HCT116 (cell line): ENCODE measurements at regions not wholly inside any gene's neighbourhood (a gene's known extent, or its start where the extent isn't known, plus 50 kb on each side); places are given as distances from the start of the nearest gene placed in this dataset.
A peak's percentile ranks its signal among the peaks of the same experiment; 100 is the strongest.

ENCODE experiments used
- ATAC-seq: fragments of 200-7000 bp; cut with Tn5 transposase; 2 replicates; pipeline ENCODE4 v1.9.1; 2020; ENCODE audit warnings: mild to moderate bottlenecking, moderate library complexity
- BruUV-seq: library from RNA; stranded (reverse); fragments of 400-500 nt; replicated peaks from 2 replicates; lab custom pipeline; 2021; lab: Mats Ljungman, UMichigan
- CTCF ChIA-PET: fragments of 300-600 bp; sonication (Branson Sonifier 250); formaldehyde crosslinking; loops from one replicate; lab custom pipeline; 2021; ENCODE audit warnings: antibody characterized with exemption; lab: Charles Lee
- POLR2A ChIA-PET: fragments of 300-600, 350-600 bp; sonication (Branson Sonifier 250); formaldehyde crosslinking; loops from one replicate; lab custom pipeline; 2021; ENCODE audit warnings: antibody characterized with exemption; lab: Charles Lee
- RAD21 ChIA-PET, 2 experiments: fragments of 300-600 bp; sonication (Branson Sonifier 250); formaldehyde crosslinking; loops; one replicate each; lab custom pipeline; 2023; ENCODE audit warnings: low total read pairs in 2 of 2; ENCODE audit not compliant: uncharacterized antibody in 2 of 2, unreplicated experiment in 2 of 2, low non-redundant PET in 1 of 2; lab: Charles Lee
- DNase-seq: peaks from one replicate; pipeline ENCODE4 v3.0.0-alpha.2; 2010; ENCODE audit warnings: low read depth, low spot score
- H2AFZ ChIP-seq: fragments of 200-600 bp; shearing (Covaris generic), sonication (generic); 2 replicates; pipeline ENCODE4 v1.6.1; 2017; ENCODE audit warnings: low read depth, mixed run types, mixed read lengths, antibody characterized with exemption, low read length; ENCODE audit not compliant: poor library complexity, severe bottlenecking
- H3K27ac ChIP-seq: 2 replicates; pipeline ENCODE4 v1.5.1; 2012; ENCODE audit warnings: low read depth, low read length
- H3K27me3 ChIP-seq: fragments of 200-600 bp; sonication (generic); 2 replicates; pipeline ENCODE4 v1.6.1; 2016; ENCODE audit warnings: mixed run types, low read length, mixed read lengths; ENCODE audit not compliant: insufficient read depth
- H3K36me3 ChIP-seq, 2 experiments: fragments of 200-500 bp in 1 of 2; fragments of 200-600 bp in 1 of 2; sonication (Bioruptor generic) in 1 of 2; sonication (generic) in 1 of 2; 2 replicates each; pipeline versions ENCODE4 v1.5.1 to v1.6.1; 2014 to 2016; ENCODE audit warnings: low read length in 2 of 2, inconsistent platforms in 1 of 2, mixed read lengths in 1 of 2, mixed run types in 1 of 2; ENCODE audit not compliant: insufficient read depth in 2 of 2, control insufficient read depth in 1 of 2
- H3K4me1 ChIP-seq, 2 experiments: fragments of 200-600 bp in 1 of 2; sonication (generic) in 1 of 2; 2 replicates each; pipeline versions ENCODE4 v1.5.1 to v1.6.1; 2012 to 2017; ENCODE audit warnings: low read length in 2 of 2, inconsistent platforms in 1 of 2, mild to moderate bottlenecking in 1 of 2, mixed read lengths in 1 of 2, mixed run types in 1 of 2, moderate library complexity in 1 of 2; ENCODE audit not compliant: insufficient read depth in 2 of 2, control insufficient read depth in 1 of 2
- H3K4me2 ChIP-seq: fragments of 200-600 bp; sonication (generic); 2 replicates; pipeline ENCODE4 v1.6.1; 2017; ENCODE audit warnings: mixed run types, low read length, mixed read lengths
- H3K4me3 ChIP-seq, 2 experiments: fragments of 200-600 bp in 1 of 2; sonication (generic) in 1 of 2; replicated peaks in 1 of 2; 2 replicates each; pipeline ENCODE4 v1.5.1; 2011 to 2016; ENCODE audit warnings: low read length in 2 of 2, control low read depth in 1 of 2, low read depth in 1 of 2, mild to moderate bottlenecking in 1 of 2, mixed read lengths in 1 of 2, mixed run types in 1 of 2
- H3K79me2 ChIP-seq: fragments of 200-600 bp; sonication (generic); 2 replicates; pipeline ENCODE4 v1.6.1; 2017; ENCODE audit warnings: mild to moderate bottlenecking, mixed run types, low read length, moderate library complexity, mixed read lengths; ENCODE audit not compliant: insufficient read depth
- H3K9ac ChIP-seq: fragments of 200-600 bp; sonication (generic); 2 replicates; pipeline ENCODE4 v1.6.1; 2016; ENCODE audit warnings: low read length, mixed read lengths
- H3K9me2 ChIP-seq: fragments of 200-600 bp; sonication (generic), shearing (Covaris generic); 2 replicates; pipeline ENCODE4 v1.6.1; 2017; ENCODE audit warnings: mixed run types, mild to moderate bottlenecking, moderate library complexity; ENCODE audit not compliant: insufficient read depth
- H3K9me3 ChIP-seq, 2 experiments: fragments of 200-500 bp in 1 of 2; fragments of 200-600 bp in 1 of 2; sonication (Bioruptor generic) in 1 of 2; sonication (generic) in 1 of 2; 2 replicates each; pipeline ENCODE4 v1.6.1; 2014 to 2017; ENCODE audit warnings: low read length in 2 of 2, mixed read lengths in 2 of 2, inconsistent platforms in 1 of 2, low read depth in 1 of 2, mild to moderate bottlenecking in 1 of 2, mixed run types in 1 of 2, moderate library complexity in 1 of 2; ENCODE audit not compliant: control insufficient read depth in 1 of 2, insufficient read depth in 1 of 2
- H4K20me1 ChIP-seq: fragments of 200-600 bp; sonication (generic), shearing (Covaris generic); 2 replicates; pipeline ENCODE4 v1.6.1; 2017; ENCODE audit warnings: mixed run types, mild to moderate bottlenecking, moderate library complexity; ENCODE audit not compliant: insufficient read depth
- ATF3 ChIP-seq: IDR thresholded peaks from 2 replicates; pipeline ENCODE4 v1.6.1; 2012
- CTCF ChIP-seq, 3 experiments: fragments of 200-600 bp in 1 of 3; sonication (generic) in 1 of 3; IDR thresholded peaks in 2 of 3; conservative IDR thresholded peaks in 1 of 3; 2 replicates each; pipeline ENCODE4 v1.5.1; 2012 to 2017; ENCODE audit warnings: low read depth in 2 of 3, low read length in 2 of 3, antibody characterized with exemption in 1 of 3, borderline replicate concordance in 1 of 3, control low read depth in 1 of 3, mild to moderate bottlenecking in 1 of 3, mixed read lengths in 1 of 3, mixed run types in 1 of 3, moderate library complexity in 1 of 3; ENCODE audit not compliant: insufficient read depth in 1 of 3
- POLR2A ChIP-seq: IDR thresholded peaks from 2 replicates; pipeline ENCODE4 v1.7.0; 2011; ENCODE audit warnings: borderline replicate concordance; ENCODE audit not compliant: insufficient read depth, insufficient read length; ENCODE audit errors: extremely low read depth
- REST ChIP-seq: IDR thresholded peaks from 2 replicates; pipeline ENCODE4 v1.6.1; 2012; ENCODE audit warnings: low read depth
- SIN3A ChIP-seq: IDR thresholded peaks from 2 replicates; pipeline ENCODE4 v1.6.1; 2012; ENCODE audit warnings: low read depth
- SP1 ChIP-seq: IDR thresholded peaks from 2 replicates; pipeline ENCODE4 v1.6.1; 2012; ENCODE audit warnings: low read depth
- SRF ChIP-seq: IDR thresholded peaks from 2 replicates; pipeline ENCODE4 v1.6.1; 2012; ENCODE audit warnings: low read depth
- ZNF274 ChIP-seq: fragments of 200-500 bp; sonication (Bioruptor generic); IDR thresholded peaks from 2 replicates; pipeline ENCODE4 v1.6.1; 2014; ENCODE audit warnings: mild to moderate bottlenecking, low read depth, low read length, inconsistent platforms
- intact Hi-C: fragments of 100-400 bp; cut with micrococcal nuclease; formaldehyde crosslinking; loops from 2 replicates; pipeline ENCODE4 v1.10.0; 2022

GRCh38 chr6:6980999-6981597 is 126.7 kb upstream of the RREB1 start:
- no peak overlapping the region for H3K27ac ChIP-seq
- peaks cover 9 to 30% of the 10 kb centered on the region in 2 experiments for H3K4me1 ChIP-seq
- no peaks in the 10 kb centered on the region for H3K9me2 ChIP-seq
- H4K20me1 ChIP-seq = no peaks in the 10 kb centered on the region
- ATAC-seq (no peak), DNase-seq (no peak)
- TF ChIP-seq SIN3A (no peak), SP1 (no peak), REST (no peak), ATF3 (no peak), ZNF274 (no peak), POLR2A (no peak), CTCF (IDR thresholded peaks at IDR 0.05 in 2 of 3, conservative IDR thresholded peaks at IDR 0.05 in 1 of 3; ENCODE audit: borderline replicate concordance in 1 of 3, insufficient read depth in 1 of 3, low read depth in 2 of 3, low read length in 2 of 3) (no peak), SRF (no peak)
- H2AFZ ChIP-seq = peak overlapping the region; percentile 85
- ChIA-PET CTCF (no interaction called here), RAD21 (no interaction called here), POLR2A (interaction anchor here (1.3 kb wide), 1 partner anchor 11 kb away, joined by 3 read pairs; no protein-coding TSS in a partner anchor)
- H3K4me2 ChIP-seq = peak overlapping the region; percentile 64
- intact Hi-C loops = no loop called here
- H3K27me3 ChIP-seq = no peaks in the 10 kb centered on the region
- H3K36me3 ChIP-seq = no peaks in the 10 kb centered on the region
- no peaks in the 10 kb centered on the region for H3K9me3 ChIP-seq
- no TSS peak for BruUV-seq
- H3K4me3 ChIP-seq = no peak overlapping the region
- H3K9ac ChIP-seq = no peak overlapping the region
- H3K79me2 ChIP-seq = no peaks in the 10 kb centered on the region
